HepG2 (cell line): ENCODE measurements at regions not wholly inside any gene's neighbourhood (a gene's known extent, or its start where the extent isn't known, plus 50 kb on each side); places are given as distances from the start of the nearest gene placed in this dataset.

Experiments used
- ATAC-seq: fragments of 200-7000 bp; cut with Tn5 transposase; 3 replicates; pipeline ENCODE4 v1.9.1; 2020; ENCODE audit warnings: mild to moderate bottlenecking, moderate library complexity
- BruUV-seq: library from RNA; stranded (reverse); fragments of 400-500 nt; replicated peaks from 2 replicates; lab custom pipeline; 2021; lab: Mats Ljungman, UMichigan
- CTCF ChIA-PET: fragments of 300-600 bp; formaldehyde crosslinking; extraction: SDS; loops from one replicate; lab custom pipeline; 2021; ENCODE audit warnings: low total read pairs, inconsistent platforms, low intra/inter-chr PET ratio; lab: Yijun Ruan, JAX
- POLR2A ChIA-PET: fragments of 350-600 bp; sonication (Branson Sonifier 250); formaldehyde crosslinking; loops from one replicate; lab custom pipeline; 2020; ENCODE audit warnings: antibody characterized with exemption, inconsistent platforms; lab: Yijun Ruan, JAX
- DNase-seq: peaks from one replicate; pipeline ENCODE4 v3.0.0-alpha.2; 2015; ENCODE audit warnings: low spot score
- FAIRE-seq: peaks from 3 replicates; lab custom pipeline; 2011; peaks lifted over from hg19 to GRCh38; lab: Jason Lieb, UNC
- H2AFZ ChIP-seq: one replicate; pipeline ENCODE4 v1.6.1; 2011; ENCODE audit warnings: low read length, inconsistent platforms
- H3K27ac ChIP-seq: fragments of 300-600 bp; 3 replicates; pipeline ENCODE4 v1.8.0; 2011; ENCODE audit warnings: mixed run types, mild to moderate bottlenecking, mixed read lengths, low read length, inconsistent platforms; ENCODE audit not compliant: insufficient read depth; ENCODE audit errors: extremely low read length
- H3K27me3 ChIP-seq, 2 experiments: fragments of 200-600 bp in 1 of 2; 2 replicates in 1 of 2; 3 replicates in 1 of 2; pipeline versions ENCODE4 v1.6.0 to v1.8.0; 2011; ENCODE audit warnings: low read length in 2 of 2, mild to moderate bottlenecking in 2 of 2, moderate library complexity in 2 of 2, inconsistent platforms in 1 of 2; ENCODE audit not compliant: insufficient read depth in 2 of 2, control insufficient read depth in 1 of 2
- H3K36me3 ChIP-seq, 2 experiments: fragments of 200-600 bp in 1 of 2; replicated peaks in 1 of 2; 2 replicates in 1 of 2; 3 replicates in 1 of 2; pipeline versions ENCODE4 v1.5.1 to v1.8.0; 2011; ENCODE audit warnings: low read length in 2 of 2, inconsistent platforms in 1 of 2; ENCODE audit not compliant: insufficient read depth in 2 of 2, control insufficient read depth in 1 of 2
- H3K4me1 ChIP-seq: 2 replicates; pipeline ENCODE4 v1.5.1; 2012; ENCODE audit warnings: low read length, inconsistent platforms; ENCODE audit not compliant: insufficient read depth
- H3K4me2 ChIP-seq: 2 replicates; pipeline ENCODE4 v1.6.0; 2011; ENCODE audit warnings: low read depth, low read length, inconsistent platforms
- H3K4me3 ChIP-seq, 3 experiments: fragments of 200-600 bp in 1 of 3; sonication (generic), shearing (Covaris generic) in 1 of 3; replicated peaks in 1 of 3; 2 replicates each; pipeline ENCODE4 v1.5.1; 2011 to 2016; ENCODE audit warnings: low read length in 3 of 3, inconsistent platforms in 2 of 3, low read depth in 2 of 3, mild to moderate bottlenecking in 2 of 3, control low read depth in 1 of 3, mixed read lengths in 1 of 3; ENCODE audit not compliant: insufficient read depth in 1 of 3
- H3K79me2 ChIP-seq: one replicate; pipeline ENCODE4 v1.6.1; 2011; ENCODE audit warnings: low read length, inconsistent platforms; ENCODE audit not compliant: insufficient read depth
- H3K9ac ChIP-seq: 2 replicates; pipeline ENCODE4 v1.6.0; 2011; ENCODE audit warnings: mild to moderate bottlenecking, low read depth, low read length, inconsistent platforms; ENCODE audit not compliant: insufficient read depth
- H3K9me3 ChIP-seq: 2 replicates; pipeline ENCODE4 v1.5.1; 2012; ENCODE audit warnings: mild to moderate bottlenecking, low read length
- H4K20me1 ChIP-seq: 2 replicates; pipeline ENCODE4 v1.6.0; 2011; ENCODE audit warnings: inconsistent platforms, mild to moderate bottlenecking, low read length, moderate library complexity; ENCODE audit not compliant: insufficient read depth
- CEBPZ ChIP-seq: IDR thresholded peaks from 2 replicates; pipeline ENCODE4 v1.6.1; 2012; ENCODE audit warnings: low read length, improper control_type of control experiment
- LCORL ChIP-seq, 2 experiments: fragments of 450-650 bp in 1 of 2; sonication (generic) in 1 of 2; formaldehyde crosslinking in 1 of 2; IDR thresholded peaks; 2 replicates each; pipeline versions ENCODE4 v1.5.0 to v1.6.1; 2017 to 2020; ENCODE audit warnings: antibody characterized with exemption in 1 of 2, missing genetic modification reagents in 1 of 2
- PCBP2 ChIP-seq: fragments of 200-400 bp; formaldehyde crosslinking; optimal IDR thresholded peaks from 2 replicates; pipeline ENCODE3; 2018; ENCODE audit warnings: low read length, low read depth; ENCODE audit not compliant: poor library complexity, severe bottlenecking
- RXRB ChIP-seq: IDR thresholded peaks from 2 replicates; pipeline ENCODE4 v1.6.1; 2016; ENCODE audit warnings: borderline replicate concordance, missing genetic modification reagents, missing compliant biosample characterization
- SNAI1 ChIP-seq: sonication (generic); formaldehyde crosslinking; IDR thresholded peaks from 2 replicates; pipeline ENCODE4 v1.5.0; 2020; ENCODE audit warnings: mild to moderate bottlenecking, missing genetic modification reagents, borderline replicate concordance
- TSC22D2 ChIP-seq: sonication (generic); formaldehyde crosslinking; IDR thresholded peaks from 2 replicates; pipeline ENCODE4 v1.5.1; 2020; ENCODE audit warnings: missing genetic modification reagents, mild to moderate bottlenecking, borderline replicate concordance
- ZBTB4 ChIP-seq: sonication (generic); formaldehyde crosslinking; IDR thresholded peaks from 2 replicates; pipeline ENCODE4 v1.4.0; 2020; ENCODE audit warnings: missing genetic modification reagents, mild to moderate bottlenecking, borderline replicate concordance
- ZNF318 ChIP-seq: sonication (generic); formaldehyde crosslinking; IDR thresholded peaks from 2 replicates; pipeline ENCODE4 v1.4.0; 2020; ENCODE audit warnings: mild to moderate bottlenecking, missing genetic modification reagents
- ZNF883 ChIP-seq: sonication (generic); formaldehyde crosslinking; IDR thresholded peaks from 2 replicates; pipeline ENCODE4 v1.5.1; 2020; ENCODE audit warnings: mild to moderate bottlenecking, missing genetic modification reagents; ENCODE audit errors: not compliant biosample characterization
- WGBS: methylation state at CpG from one replicate; pipeline ENCODE4 v1.1.6; 2017; ENCODE audit warnings: low lambda C conversion rate; 5-methylcytosine and 5-hydroxymethylcytosine counted together
- in situ Hi-C: cut with HindIII; loops from 2 replicates; pipeline ENCODE4 v1.10.0; 2017; ENCODE audit warnings: low pct_unique_long_range_greater_than_20kb; ENCODE audit not compliant: extremely low pct_ligation_motif_present
- intact Hi-C: fragments of 100-400 bp; cut with micrococcal nuclease; formaldehyde crosslinking; loops from one replicate; pipeline ENCODE4 v1.10.0; 2022; ENCODE audit not compliant: unreplicated experiment

- Histone ChIP-seq H3K9ac (no peak overlapping the region), H3K36me3 (no peaks in the 10 kb centered on the region), H3K4me2 (no peak overlapping the region), H3K27me3 (no peaks in the 10 kb centered on the region), H4K20me1 (no peaks in the 10 kb centered on the region), H2AFZ (no peak overlapping the region), H3K4me3 (no peak overlapping the region), H3K9me3 (no peaks in the 10 kb centered on the region), H3K4me1 (no peaks in the 10 kb centered on the region), H3K27ac (no peak overlapping the region), H3K79me2 (no peaks in the 10 kb centered on the region)
- in situ Hi-C loops (no loop called here), intact Hi-C loops (no loop called here)
- ATAC-seq (peak; percentile 62), DNase-seq (no peak), FAIRE-seq (no peak)
- BruUV-seq, result no TSS peak
- WGBS, result 6% methylated on average over 4 of the region's 4 CpGs
- POLR2A ChIA-PET, result no interaction called here
- CTCF ChIA-PET, result no interaction called here
- TF ChIP-seq SNAI1 (CRISPR knock-in tag), result no peak
- TF ChIP-seq LCORL (IDR thresholded peaks at IDR 0.05), result no peak
- TF ChIP-seq LCORL (CRISPR knock-in tag; IDR thresholded peaks at IDR 0.05), result no peak
- no peak for TF ChIP-seq ZNF883 (CRISPR knock-in tag)
- no peak for TF ChIP-seq TSC22D2 (CRISPR knock-in tag)
- no peak for TF ChIP-seq CEBPZ
- TF ChIP-seq ZBTB4 (CRISPR knock-in tag), result no peak
- TF ChIP-seq RXRB (CRISPR knock-in tag), result no peak
- no peak for TF ChIP-seq PCBP2
- no peak for TF ChIP-seq ZNF318 (CRISPR knock-in tag)
Observed at GRCh38 chr3:109640146-109640652, 302.9 kb upstream of the DPPA4 start.
